ENCODE measurements at regions not wholly inside any gene's neighbourhood (a gene's known extent, or its start where the extent isn't known, plus 50 kb on each side); places are given as distances from the start of the nearest gene placed in this dataset.

DNA sequence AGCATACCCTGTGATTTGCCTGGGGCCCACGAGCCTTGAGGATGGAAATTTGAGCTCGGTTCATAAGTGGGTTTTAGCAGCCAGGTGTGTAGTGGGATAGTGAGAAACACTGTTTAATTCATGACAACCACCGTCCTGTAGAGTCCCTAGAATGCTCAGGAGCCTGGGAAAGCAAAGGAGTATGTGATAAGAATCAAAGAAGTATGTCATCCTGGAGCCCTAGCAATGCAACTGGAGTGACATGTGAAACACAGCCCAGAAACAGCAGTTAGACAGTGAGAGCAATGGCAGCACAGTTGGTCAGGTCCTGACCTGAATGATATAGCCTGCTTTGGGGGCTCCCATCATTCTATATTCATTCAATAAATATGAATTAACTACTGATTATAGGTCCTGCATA, 161.2 kb upstream of the ECI2 start:
- TF ChIP-seq EZH2 (IDR thresholded peaks at IDR 0.05; ENCODE audit: low read length, unreplicated experiment): no peak
- TF ChIP-seq CTCF (conservative IDR thresholded peaks at IDR 0.05; ENCODE audit: low read depth, low read length): no peak
- no peak for TF ChIP-seq EZH2phosphoT487 (IDR thresholded peaks at IDR 0.05; ENCODE audit: borderline replicate concordance, low read length)
